GM23248 (cell line): ENCODE measurements at regions not wholly inside any gene's neighbourhood (a gene's known extent, or its start where the extent isn't known, plus 50 kb on each side); places are given as distances from the start of the nearest gene placed in this dataset.

Experiments used
- EZH2 ChIP-seq: fragments of 200-600 bp; sonication (generic); IDR thresholded peaks from 2 replicates; pipeline ENCODE4 v1.6.1; 2018; ENCODE audit warnings: antibody characterized with exemption, mild to moderate bottlenecking; ENCODE audit not compliant: insufficient read depth, poor library complexity, severe bottlenecking
- EZH2phosphoT487 ChIP-seq: fragments of 200-600 bp; sonication (generic); IDR thresholded peaks from 2 replicates; pipeline ENCODE4 v1.6.1; 2018; ENCODE audit warnings: antibody characterized with exemption, moderate library complexity, mild to moderate bottlenecking, low read depth; ENCODE audit not compliant: insufficient read depth

- TF ChIP-seq EZH2phosphoT487 (no peak), EZH2 (no peak)
These were observed 277.1 kb downstream of the ADGB start for GRCh38 chr6:146875927-146876270.
